H1 (cell line): ENCODE measurements at regions not wholly inside any gene's neighbourhood (a gene's known extent, or its start where the extent isn't known, plus 50 kb on each side); places are given as distances from the start of the nearest gene placed in this dataset.

ENCODE experiments used
- HDAC2 ChIP-seq, 2 experiments: fragments of 300-600 bp in 1 of 2; sonication (generic) in 1 of 2; IDR thresholded peaks; 2 replicates each; pipeline ENCODE4 v1.6.1; 2011 to 2012; ENCODE audit warnings: low read depth in 2 of 2, low read length in 2 of 2, mild to moderate bottlenecking in 2 of 2, moderate library complexity in 2 of 2, borderline replicate concordance in 1 of 2, inconsistent platforms in 1 of 2
- TF ChIP-seq, protein P1 (sequence below), 3 experiments: IDR thresholded peaks; 1 replicate in 2 of 3; 2 replicates in 1 of 3; pipeline versions ENCODE4 v1.5.1 to v1.6.1; 2011; ENCODE audit warnings: low read length in 3 of 3, mild to moderate bottlenecking in 3 of 3, inconsistent platforms in 2 of 3, low read depth in 1 of 3, moderate library complexity in 1 of 3; ENCODE audit not compliant: insufficient read depth in 1 of 3; ENCODE audit errors: control extremely low read depth in 1 of 3

DNA sequence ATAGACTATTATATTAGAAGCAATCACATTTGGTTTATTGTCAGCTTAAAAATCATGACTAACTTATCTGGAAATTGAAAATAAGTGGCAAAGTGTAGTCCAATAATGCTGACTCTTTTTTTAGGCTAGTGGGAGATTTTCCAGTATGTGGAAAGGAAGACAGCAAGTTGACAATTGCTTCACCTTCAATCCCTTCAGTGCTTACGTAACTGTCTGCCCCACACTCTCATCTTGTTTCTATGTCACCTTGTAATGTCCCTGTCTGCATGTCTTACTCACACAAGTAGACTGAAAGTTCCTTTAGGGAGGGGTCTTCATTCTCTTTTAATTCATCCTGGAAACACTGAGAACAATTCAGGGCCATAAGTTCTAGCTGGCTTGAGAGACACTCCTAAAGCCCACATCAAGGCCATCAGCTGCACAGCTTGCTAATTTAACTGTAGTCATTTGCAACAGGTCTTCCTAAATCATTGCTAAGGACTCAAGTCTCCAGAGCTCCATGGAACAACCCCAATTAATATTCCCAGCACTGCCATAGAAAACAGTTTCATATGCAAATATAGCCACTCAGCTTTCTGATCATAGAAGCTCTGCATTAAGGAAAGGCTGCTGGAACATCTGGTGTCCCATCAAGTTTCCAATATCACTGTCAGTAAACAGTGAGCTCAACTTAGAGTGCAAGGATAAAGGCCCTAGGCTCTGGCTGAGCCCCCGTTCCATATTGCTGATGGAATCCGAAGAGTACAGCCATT is 230.5 kb downstream of the ETAA1 start (continued):
- TF ChIP-seq, protein P1, sequence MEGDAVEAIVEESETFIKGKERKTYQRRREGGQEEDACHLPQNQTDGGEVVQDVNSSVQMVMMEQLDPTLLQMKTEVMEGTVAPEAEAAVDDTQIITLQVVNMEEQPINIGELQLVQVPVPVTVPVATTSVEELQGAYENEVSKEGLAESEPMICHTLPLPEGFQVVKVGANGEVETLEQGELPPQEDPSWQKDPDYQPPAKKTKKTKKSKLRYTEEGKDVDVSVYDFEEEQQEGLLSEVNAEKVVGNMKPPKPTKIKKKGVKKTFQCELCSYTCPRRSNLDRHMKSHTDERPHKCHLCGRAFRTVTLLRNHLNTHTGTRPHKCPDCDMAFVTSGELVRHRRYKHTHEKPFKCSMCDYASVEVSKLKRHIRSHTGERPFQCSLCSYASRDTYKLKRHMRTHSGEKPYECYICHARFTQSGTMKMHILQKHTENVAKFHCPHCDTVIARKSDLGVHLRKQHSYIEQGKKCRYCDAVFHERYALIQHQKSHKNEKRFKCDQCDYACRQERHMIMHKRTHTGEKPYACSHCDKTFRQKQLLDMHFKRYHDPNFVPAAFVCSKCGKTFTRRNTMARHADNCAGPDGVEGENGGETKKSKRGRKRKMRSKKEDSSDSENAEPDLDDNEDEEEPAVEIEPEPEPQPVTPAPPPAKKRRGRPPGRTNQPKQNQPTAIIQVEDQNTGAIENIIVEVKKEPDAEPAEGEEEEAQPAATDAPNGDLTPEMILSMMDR (IDR thresholded peaks at IDR 0.05; ENCODE audit: control extremely low read depth in 1 of 3, insufficient read depth in 1 of 3, low read depth in 1 of 3, low read length in 3 of 3), result no peak
- no peak for TF ChIP-seq HDAC2 (IDR thresholded peaks at IDR 0.05; ENCODE audit: borderline replicate concordance in 1 of 2, low read depth in 2 of 2, low read length in 2 of 2)
